Panc1 (cell line): ENCODE measurements at regions not wholly inside any gene's neighbourhood (a gene's known extent, or its start where the extent isn't known, plus 50 kb on each side); places are given as distances from the start of the nearest gene placed in this dataset.

Experiments used
- ATAC-seq: fragments of 200-7000 bp; cut with Tn5 transposase; 2 replicates; pipeline ENCODE4 v1.9.1; 2020; ENCODE audit warnings: mild to moderate bottlenecking, moderate library complexity
- BruUV-seq: library from RNA; stranded (reverse); fragments of 400-500 nt; replicated peaks from 2 replicates; lab custom pipeline; 2021; lab: Mats Ljungman, UMichigan
- CTCF ChIA-PET: fragments of 300-600 bp; sonication (Branson Sonifier 250); formaldehyde crosslinking; loops from one replicate; lab custom pipeline; 2022; ENCODE audit warnings: antibody characterized with exemption; lab: Charles Lee
- POLR2A ChIA-PET: fragments of 300-600 bp; sonication (Branson Sonifier 250); formaldehyde crosslinking; loops from one replicate; lab custom pipeline; 2022; ENCODE audit warnings: antibody characterized with exemption; lab: Charles Lee
- DNase-seq: peaks from one replicate; pipeline ENCODE4 v3.0.0-alpha.2; 2010; ENCODE audit warnings: low read depth, low spot score
- H3K27ac ChIP-seq: 2 replicates; pipeline ENCODE4 v1.5.1; 2011; ENCODE audit warnings: mild to moderate bottlenecking, low read length, inconsistent platforms
- H3K27me3 ChIP-seq: fragments of 200-500 bp; sonication (Bioruptor generic); 2 replicates; pipeline ENCODE4 v1.6.0; 2014; ENCODE audit warnings: low read length, inconsistent platforms; ENCODE audit not compliant: control insufficient read depth, insufficient read depth
- H3K36me3 ChIP-seq: fragments of 200-500 bp; sonication (Bioruptor generic); 2 replicates; pipeline ENCODE4 v1.5.1; 2014; ENCODE audit warnings: inconsistent platforms, mild to moderate bottlenecking, low read length, moderate library complexity; ENCODE audit not compliant: control insufficient read depth, insufficient read depth
- H3K4me1 ChIP-seq: 2 replicates; pipeline ENCODE4 v1.5.1; 2011; ENCODE audit warnings: inconsistent platforms, mild to moderate bottlenecking, low read length, moderate library complexity; ENCODE audit not compliant: control insufficient read depth, insufficient read depth
- H3K4me3 ChIP-seq, 2 experiments: 2 replicates each; pipeline ENCODE4 v1.5.1; 2011 to 2012; ENCODE audit warnings: low read depth in 2 of 2, low read length in 2 of 2, mild to moderate bottlenecking in 2 of 2, inconsistent platforms in 1 of 2, moderate library complexity in 1 of 2
- H3K9me3 ChIP-seq: fragments of 200-500 bp; sonication (Bioruptor generic); 2 replicates; pipeline ENCODE4 v1.5.1; 2014; ENCODE audit warnings: low read depth, mild to moderate bottlenecking, inconsistent platforms, low read length, moderate library complexity; ENCODE audit not compliant: control insufficient read depth, insufficient read depth
- POLR2AphosphoS5 ChIP-seq: IDR thresholded peaks from 2 replicates; pipeline ENCODE4 v1.6.1; 2012; ENCODE audit warnings: mild to moderate bottlenecking, low read depth, low read length, moderate library complexity
- SIN3A ChIP-seq: IDR thresholded peaks from 2 replicates; pipeline ENCODE4 v1.6.1; 2012; ENCODE audit warnings: low read depth, mild to moderate bottlenecking, low read length, moderate library complexity, borderline replicate concordance; ENCODE audit not compliant: insufficient read depth
- TCF7L2 ChIP-seq: IDR thresholded peaks from 2 replicates; pipeline ENCODE4 v1.6.1; 2011; ENCODE audit warnings: mild to moderate bottlenecking, low read depth, low read length, inconsistent platforms
- in situ Hi-C: cut with HindIII; loops from 2 replicates; pipeline ENCODE4 v1.10.0; 2016; ENCODE audit warnings: low sequenced_read_pairs, low pct_unique_long_range_greater_than_20kb
- intact Hi-C: fragments of 100-400 bp; cut with micrococcal nuclease; formaldehyde crosslinking; loops from one replicate; pipeline ENCODE4 v1.10.0; 2022; ENCODE audit not compliant: unreplicated experiment
- TF ChIP-seq, protein P1 (sequence below), 2 experiments: IDR thresholded peaks; 2 replicates each; pipeline ENCODE4 v1.6.1; 2011 to 2012; ENCODE audit warnings: low read depth in 2 of 2, control low read depth in 1 of 2, low read length in 1 of 2, mild to moderate bottlenecking in 1 of 2, moderate library complexity in 1 of 2; ENCODE audit not compliant: insufficient read depth in 1 of 2
- TF ChIP-seq, protein P2 (sequence below): fragments of 450-650 bp; IDR thresholded peaks from 2 replicates; pipeline ENCODE4 v1.5.1; 2017; ENCODE audit warnings: mild to moderate bottlenecking

DNA sequence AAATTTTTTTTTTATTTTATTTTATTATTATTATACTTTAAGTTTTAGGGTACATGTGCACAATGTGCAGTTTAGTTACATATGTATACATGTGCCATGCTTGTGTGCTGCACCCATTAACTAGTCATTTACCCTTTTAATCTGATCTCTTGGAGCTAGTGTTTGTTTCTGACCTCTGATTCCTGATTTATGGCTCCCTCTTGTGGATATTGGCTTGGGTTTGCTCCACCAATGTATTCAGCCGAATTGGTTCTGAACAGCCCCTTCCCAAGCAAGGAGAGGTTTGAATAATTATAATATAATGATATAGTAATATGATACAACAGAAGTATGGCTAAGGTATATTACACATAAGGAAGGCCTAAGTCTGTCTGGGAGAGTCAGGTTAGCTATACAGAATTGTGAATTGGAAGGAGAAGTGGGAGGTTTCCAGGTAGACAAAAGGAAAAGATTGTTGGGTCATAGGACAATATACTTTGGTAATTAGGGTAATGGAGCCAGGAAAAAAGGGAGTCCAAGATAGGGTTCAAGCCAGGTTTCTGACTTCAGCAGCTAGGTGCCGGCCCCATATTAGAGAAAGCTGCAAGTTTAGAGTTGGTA, 53.1 kb upstream of the HMCN1 start:
- ChIA-PET POLR2A (no interaction called here), CTCF (interaction anchor here (0.6 to 1.2 kb wide), 7 partner anchors 10 to 876 kb away, joined by 3 to 7 read pairs (median 3); no protein-coding TSS in a partner anchor)
- DNase-seq, result no peak
- in situ Hi-C loops, result no loop called here
- no peak overlapping the region for H3K4me3 ChIP-seq
- BruUV-seq, result no TSS peak
- no peak overlapping the region for H3K27ac ChIP-seq
- no peaks in the 10 kb centered on the region for H3K27me3 ChIP-seq
- TF ChIP-seq, protein P1, sequence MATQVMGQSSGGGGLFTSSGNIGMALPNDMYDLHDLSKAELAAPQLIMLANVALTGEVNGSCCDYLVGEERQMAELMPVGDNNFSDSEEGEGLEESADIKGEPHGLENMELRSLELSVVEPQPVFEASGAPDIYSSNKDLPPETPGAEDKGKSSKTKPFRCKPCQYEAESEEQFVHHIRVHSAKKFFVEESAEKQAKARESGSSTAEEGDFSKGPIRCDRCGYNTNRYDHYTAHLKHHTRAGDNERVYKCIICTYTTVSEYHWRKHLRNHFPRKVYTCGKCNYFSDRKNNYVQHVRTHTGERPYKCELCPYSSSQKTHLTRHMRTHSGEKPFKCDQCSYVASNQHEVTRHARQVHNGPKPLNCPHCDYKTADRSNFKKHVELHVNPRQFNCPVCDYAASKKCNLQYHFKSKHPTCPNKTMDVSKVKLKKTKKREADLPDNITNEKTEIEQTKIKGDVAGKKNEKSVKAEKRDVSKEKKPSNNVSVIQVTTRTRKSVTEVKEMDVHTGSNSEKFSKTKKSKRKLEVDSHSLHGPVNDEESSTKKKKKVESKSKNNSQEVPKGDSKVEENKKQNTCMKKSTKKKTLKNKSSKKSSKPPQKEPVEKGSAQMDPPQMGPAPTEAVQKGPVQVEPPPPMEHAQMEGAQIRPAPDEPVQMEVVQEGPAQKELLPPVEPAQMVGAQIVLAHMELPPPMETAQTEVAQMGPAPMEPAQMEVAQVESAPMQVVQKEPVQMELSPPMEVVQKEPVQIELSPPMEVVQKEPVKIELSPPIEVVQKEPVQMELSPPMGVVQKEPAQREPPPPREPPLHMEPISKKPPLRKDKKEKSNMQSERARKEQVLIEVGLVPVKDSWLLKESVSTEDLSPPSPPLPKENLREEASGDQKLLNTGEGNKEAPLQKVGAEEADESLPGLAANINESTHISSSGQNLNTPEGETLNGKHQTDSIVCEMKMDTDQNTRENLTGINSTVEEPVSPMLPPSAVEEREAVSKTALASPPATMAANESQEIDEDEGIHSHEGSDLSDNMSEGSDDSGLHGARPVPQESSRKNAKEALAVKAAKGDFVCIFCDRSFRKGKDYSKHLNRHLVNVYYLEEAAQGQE (IDR thresholded peaks at IDR 0.05; ENCODE audit: insufficient read depth in 1 of 2, low read depth in 2 of 2, low read length in 1 of 2), result no peak
- no peak for TF ChIP-seq POLR2AphosphoS5
- TF ChIP-seq, protein P2, sequence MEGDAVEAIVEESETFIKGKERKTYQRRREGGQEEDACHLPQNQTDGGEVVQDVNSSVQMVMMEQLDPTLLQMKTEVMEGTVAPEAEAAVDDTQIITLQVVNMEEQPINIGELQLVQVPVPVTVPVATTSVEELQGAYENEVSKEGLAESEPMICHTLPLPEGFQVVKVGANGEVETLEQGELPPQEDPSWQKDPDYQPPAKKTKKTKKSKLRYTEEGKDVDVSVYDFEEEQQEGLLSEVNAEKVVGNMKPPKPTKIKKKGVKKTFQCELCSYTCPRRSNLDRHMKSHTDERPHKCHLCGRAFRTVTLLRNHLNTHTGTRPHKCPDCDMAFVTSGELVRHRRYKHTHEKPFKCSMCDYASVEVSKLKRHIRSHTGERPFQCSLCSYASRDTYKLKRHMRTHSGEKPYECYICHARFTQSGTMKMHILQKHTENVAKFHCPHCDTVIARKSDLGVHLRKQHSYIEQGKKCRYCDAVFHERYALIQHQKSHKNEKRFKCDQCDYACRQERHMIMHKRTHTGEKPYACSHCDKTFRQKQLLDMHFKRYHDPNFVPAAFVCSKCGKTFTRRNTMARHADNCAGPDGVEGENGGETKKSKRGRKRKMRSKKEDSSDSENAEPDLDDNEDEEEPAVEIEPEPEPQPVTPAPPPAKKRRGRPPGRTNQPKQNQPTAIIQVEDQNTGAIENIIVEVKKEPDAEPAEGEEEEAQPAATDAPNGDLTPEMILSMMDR, result peak; percentile 72
- TF ChIP-seq SIN3A, result no peak
- no peak for TF ChIP-seq TCF7L2
- no peaks in the 10 kb centered on the region for H3K36me3 ChIP-seq
- H3K9me3 ChIP-seq, result no peaks in the 10 kb centered on the region
- no peaks in the 10 kb centered on the region for H3K4me1 ChIP-seq
- peak; percentile 89 for ATAC-seq
- intact Hi-C loops, result loop anchor here (5.0 to 10.0 kb wide), 3 partner anchors 364 to 696 kb away; partner anchors contain the start of gene IVNS1ABP

GRCh38 chr1:185680453-185680852, 53.7 kb upstream of the HMCN1 start:
- BruUV-seq, result no TSS peak
- Histone ChIP-seq H3K27ac (peak overlapping the region; percentile 42; the same call in 1 of the 2 replicates), H3K4me1 (no peaks in the 10 kb centered on the region), H3K36me3 (no peaks in the 10 kb centered on the region), H3K9me3 (no peaks in the 10 kb centered on the region), H3K4me3 (no peak overlapping the region), H3K27me3 (no peaks in the 10 kb centered on the region)
- CTCF ChIA-PET, result interaction anchor here (0.6 to 1.2 kb wide), 6 partner anchors 10 to 876 kb away, joined by 3 to 7 read pairs (median 4); no protein-coding TSS in a partner anchor
- no peak for ATAC-seq
- intact Hi-C loops, result loop anchor here (5.0 to 10.0 kb wide), 3 partner anchors 363 to 696 kb away; partner anchors contain the start of gene IVNS1ABP
- POLR2A ChIA-PET, result no interaction called here
- in situ Hi-C loops, result no loop called here
- DNase-seq, result no peak
- TF ChIP-seq SIN3A (no peak), TCF7L2 (no peak), POLR2AphosphoS5 (no peak)
- TF ChIP-seq, protein P2, result no peak
- TF ChIP-seq, protein P1 (IDR thresholded peaks at IDR 0.05; ENCODE audit: insufficient read depth in 1 of 2, low read depth in 2 of 2, low read length in 1 of 2), result no peak
